ENCODE measurements at regions not wholly inside any gene's neighbourhood (a gene's known extent, or its start where the extent isn't known, plus 50 kb on each side); places are given as distances from the start of the nearest gene placed in this dataset.

DNA sequence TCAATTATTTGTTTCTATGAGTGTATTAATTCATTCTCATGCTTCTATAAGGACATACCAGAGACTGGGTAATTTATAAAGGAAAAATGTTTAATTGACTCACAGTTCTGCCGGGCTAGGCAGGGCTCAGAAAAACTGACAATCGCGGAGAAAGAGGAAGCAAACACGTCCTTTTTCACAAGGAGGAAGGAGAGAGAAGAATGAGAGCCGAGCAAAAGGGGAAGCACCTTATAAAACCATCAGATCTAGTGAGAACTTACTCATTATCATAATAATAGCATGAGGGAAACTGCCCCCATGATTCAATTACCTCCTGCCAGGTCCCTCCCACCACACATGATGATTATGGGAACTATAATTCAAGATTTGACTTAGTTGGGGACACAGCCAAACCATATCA, 294.0 kb downstream of the DSC3 start:
- Histone ChIP-seq H3K4me1 (no peaks in the 10 kb centered on the region), H3K27me3 (no peaks in the 10 kb centered on the region), H3K9me3 (peaks cover 0 to 7% (median 0%) of the 10 kb centered on the region in 12 donors), H3K27ac (no peak overlapping the region), H3K4me3 (no peak overlapping the region), H3K36me3 (no peaks in the 10 kb centered on the region)
- no peak for DNase-seq
- no peak for TF ChIP-seq POLR2A (IDR thresholded peaks at IDR 0.05)
- TF ChIP-seq, protein P1, sequence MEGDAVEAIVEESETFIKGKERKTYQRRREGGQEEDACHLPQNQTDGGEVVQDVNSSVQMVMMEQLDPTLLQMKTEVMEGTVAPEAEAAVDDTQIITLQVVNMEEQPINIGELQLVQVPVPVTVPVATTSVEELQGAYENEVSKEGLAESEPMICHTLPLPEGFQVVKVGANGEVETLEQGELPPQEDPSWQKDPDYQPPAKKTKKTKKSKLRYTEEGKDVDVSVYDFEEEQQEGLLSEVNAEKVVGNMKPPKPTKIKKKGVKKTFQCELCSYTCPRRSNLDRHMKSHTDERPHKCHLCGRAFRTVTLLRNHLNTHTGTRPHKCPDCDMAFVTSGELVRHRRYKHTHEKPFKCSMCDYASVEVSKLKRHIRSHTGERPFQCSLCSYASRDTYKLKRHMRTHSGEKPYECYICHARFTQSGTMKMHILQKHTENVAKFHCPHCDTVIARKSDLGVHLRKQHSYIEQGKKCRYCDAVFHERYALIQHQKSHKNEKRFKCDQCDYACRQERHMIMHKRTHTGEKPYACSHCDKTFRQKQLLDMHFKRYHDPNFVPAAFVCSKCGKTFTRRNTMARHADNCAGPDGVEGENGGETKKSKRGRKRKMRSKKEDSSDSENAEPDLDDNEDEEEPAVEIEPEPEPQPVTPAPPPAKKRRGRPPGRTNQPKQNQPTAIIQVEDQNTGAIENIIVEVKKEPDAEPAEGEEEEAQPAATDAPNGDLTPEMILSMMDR (IDR thresholded peaks at IDR 0.05): no peak
- no peak for ATAC-seq
- 48 to 66% (median 55%) methylated on average over 5 of the region's 5 CpGs for WGBS, 4 donors
- intact Hi-C loops (cut with DNase I): no loop called here

DNA sequence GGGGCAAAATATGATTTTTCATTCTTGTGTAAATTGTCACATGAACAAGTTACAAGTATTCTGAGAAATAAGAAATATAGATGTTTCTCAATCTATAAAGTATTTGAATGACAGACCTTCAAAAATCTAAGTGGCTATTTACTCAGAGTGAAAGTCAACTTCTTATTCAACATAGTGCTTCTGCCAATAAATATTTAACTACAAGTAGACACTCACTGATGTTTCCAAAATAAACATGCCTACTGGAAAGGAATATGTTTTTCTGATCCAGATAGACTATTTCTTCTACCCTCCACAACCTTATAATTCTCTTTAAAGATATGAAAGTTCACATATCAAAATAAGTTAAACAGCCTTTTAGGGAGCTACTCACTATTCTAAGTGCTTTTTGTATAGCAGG, 296.3 kb downstream of the DSC3 start:
- Histone ChIP-seq H3K27ac (no peak overlapping the region), H3K9me3 (no peaks in the 10 kb centered on the region), H3K36me3 (no peaks in the 10 kb centered on the region), H3K4me1 (no peaks in the 10 kb centered on the region), H3K4me3 (no peak overlapping the region), H3K27me3 (no peaks in the 10 kb centered on the region)
- intact Hi-C loops (cut with DNase I): no loop called here
- no peak for DNase-seq
- TF ChIP-seq POLR2A (IDR thresholded peaks at IDR 0.05): no peak
- TF ChIP-seq, protein P1 (IDR thresholded peaks at IDR 0.05): no peak
- ATAC-seq: no peak

GRCh38 chr18:30743033-30743432, 299.5 kb downstream of the DSC3 start:
- H3K4me3 ChIP-seq: no peak overlapping the region
- no peaks in the 10 kb centered on the region for H3K27me3 ChIP-seq
- H3K27ac ChIP-seq: no peak overlapping the region
- no peak for ATAC-seq
- H3K36me3 ChIP-seq: no peaks in the 10 kb centered on the region
- TF ChIP-seq, protein P1 (IDR thresholded peaks at IDR 0.05): no peak
- TF ChIP-seq POLR2A (IDR thresholded peaks at IDR 0.05): no peak
- intact Hi-C loops (cut with DNase I): no loop called here
- H3K4me1 ChIP-seq: no peaks in the 10 kb centered on the region
- H3K9me3 ChIP-seq: no peaks in the 10 kb centered on the region
- DNase-seq: no peak

DNA sequence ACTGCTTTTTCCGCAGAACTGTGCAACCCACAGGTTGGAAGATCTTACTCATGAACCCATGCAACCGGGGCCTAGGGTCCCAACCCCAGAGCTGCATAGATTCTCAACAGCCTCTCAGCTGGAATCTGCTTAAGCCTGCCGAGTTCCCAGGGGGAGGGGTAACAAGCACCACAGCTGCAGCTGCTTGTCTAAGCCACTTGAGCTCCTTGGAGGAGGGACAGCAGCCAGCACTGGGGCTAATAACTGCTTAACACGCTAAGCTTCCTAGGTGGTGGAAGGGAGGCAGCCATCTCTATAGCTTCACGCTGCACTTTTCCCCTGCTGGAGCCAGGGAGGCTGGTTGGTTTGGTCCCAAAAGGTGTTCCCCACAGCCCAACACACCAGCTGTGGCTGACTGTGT, 311.6 kb downstream of the DSC3 start:
- TF ChIP-seq, protein P1 (IDR thresholded peaks at IDR 0.05): no peak
- no peak for TF ChIP-seq POLR2A (IDR thresholded peaks at IDR 0.05)
- H3K27ac ChIP-seq: no peak overlapping the region
- ATAC-seq (no peak), DNase-seq (no peak)
- no peak overlapping the region for H3K4me3 ChIP-seq
- H3K27me3 ChIP-seq: no peaks in the 10 kb centered on the region
- no peaks in the 10 kb centered on the region for H3K36me3 ChIP-seq
- intact Hi-C loops (cut with DNase I): no loop called here
- WGBS, 4 donors: 80 to 81% (median 81%) methylated on average over 4 to 5 of the region's 5 CpGs
- H3K4me1 ChIP-seq: no peaks in the 10 kb centered on the region
- peaks cover 0 to 19% (median 4%) of the 10 kb centered on the region in 12 donors for H3K9me3 ChIP-seq

Data from heart left ventricle (tissue), 16 donors.